ENCODE measurements at regions not wholly inside any gene's neighbourhood (a gene's known extent, or its start where the extent isn't known, plus 50 kb on each side); places are given as distances from the start of the nearest gene placed in this dataset.

- TF ChIP-seq, protein P1, sequence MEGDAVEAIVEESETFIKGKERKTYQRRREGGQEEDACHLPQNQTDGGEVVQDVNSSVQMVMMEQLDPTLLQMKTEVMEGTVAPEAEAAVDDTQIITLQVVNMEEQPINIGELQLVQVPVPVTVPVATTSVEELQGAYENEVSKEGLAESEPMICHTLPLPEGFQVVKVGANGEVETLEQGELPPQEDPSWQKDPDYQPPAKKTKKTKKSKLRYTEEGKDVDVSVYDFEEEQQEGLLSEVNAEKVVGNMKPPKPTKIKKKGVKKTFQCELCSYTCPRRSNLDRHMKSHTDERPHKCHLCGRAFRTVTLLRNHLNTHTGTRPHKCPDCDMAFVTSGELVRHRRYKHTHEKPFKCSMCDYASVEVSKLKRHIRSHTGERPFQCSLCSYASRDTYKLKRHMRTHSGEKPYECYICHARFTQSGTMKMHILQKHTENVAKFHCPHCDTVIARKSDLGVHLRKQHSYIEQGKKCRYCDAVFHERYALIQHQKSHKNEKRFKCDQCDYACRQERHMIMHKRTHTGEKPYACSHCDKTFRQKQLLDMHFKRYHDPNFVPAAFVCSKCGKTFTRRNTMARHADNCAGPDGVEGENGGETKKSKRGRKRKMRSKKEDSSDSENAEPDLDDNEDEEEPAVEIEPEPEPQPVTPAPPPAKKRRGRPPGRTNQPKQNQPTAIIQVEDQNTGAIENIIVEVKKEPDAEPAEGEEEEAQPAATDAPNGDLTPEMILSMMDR (IDR thresholded peaks at IDR 0.05; ENCODE audit: low read depth, low read length, poor library complexity, severe bottlenecking) = no peak
- TF ChIP-seq EZH2phosphoT487 (IDR thresholded peaks at IDR 0.05; ENCODE audit: borderline replicate concordance, low read length) = no peak
These were observed 369.0 kb upstream of the EEF2KMT start for GRCh38 chr16:5466551-5466950.
